KMS-11 (cell line): ENCODE measurements at regions not wholly inside any gene's neighbourhood (a gene's known extent, or its start where the extent isn't known, plus 50 kb on each side); places are given as distances from the start of the nearest gene placed in this dataset.

Experiments
- H2AFZ ChIP-seq: fragments of 200-600 bp; sonication (generic); 2 replicates; pipeline ENCODE4 v1.6.1; 2016; ENCODE audit warnings: antibody characterized with exemption, mixed run types, low read depth
- H3K27ac ChIP-seq: fragments of 200-600 bp; sonication (generic); 2 replicates; pipeline ENCODE4 v1.6.1; 2016; ENCODE audit warnings: mild to moderate bottlenecking, mixed run types
- H3K27me3 ChIP-seq: fragments of 200-600 bp; sonication (generic); 2 replicates; pipeline ENCODE4 v1.6.1; 2017; ENCODE audit warnings: mild to moderate bottlenecking, low read depth, mixed run types, moderate library complexity; ENCODE audit not compliant: insufficient read depth
- H3K36me3 ChIP-seq: fragments of 200-600 bp; sonication (generic); 2 replicates; pipeline ENCODE4 v1.6.1; 2017; ENCODE audit warnings: mild to moderate bottlenecking, mixed run types; ENCODE audit not compliant: insufficient read depth
- H3K4me1 ChIP-seq: fragments of 200-600 bp; sonication (generic); 2 replicates; pipeline ENCODE4 v1.6.1; 2016; ENCODE audit warnings: mild to moderate bottlenecking, low read depth, mixed run types; ENCODE audit not compliant: poor library complexity, severe bottlenecking
- H3K4me2 ChIP-seq: fragments of 200-600 bp; sonication (generic); 2 replicates; pipeline ENCODE4 v1.7.0; 2016; ENCODE audit warnings: mild to moderate bottlenecking, mixed run types
- H3K4me3 ChIP-seq: fragments of 200-600 bp; sonication (generic); IDR thresholded peaks from 2 replicates; pipeline ENCODE4 v1.6.1; 2017; ENCODE audit warnings: low read depth, low read length, mixed read lengths; ENCODE audit not compliant: insufficient read depth
- H3K79me2 ChIP-seq: fragments of 200-600 bp; sonication (generic); 2 replicates; pipeline ENCODE4 v1.6.1; 2016; ENCODE audit warnings: low read depth, mixed run types; ENCODE audit not compliant: insufficient read depth
- H3K9ac ChIP-seq: fragments of 200-600 bp; sonication (generic); 2 replicates; pipeline ENCODE4 v1.6.1; 2016; ENCODE audit warnings: mild to moderate bottlenecking, mixed run types
- H4K20me1 ChIP-seq: fragments of 200-600 bp; sonication (generic); 2 replicates; pipeline ENCODE4 v1.6.1; 2016; ENCODE audit warnings: mild to moderate bottlenecking, mixed run types; ENCODE audit not compliant: insufficient read depth
- CTCF ChIP-seq: fragments of 200-600 bp; sonication (generic); conservative IDR thresholded peaks from 2 replicates; pipeline ENCODE4 v1.6.1; 2017; ENCODE audit warnings: low read depth, mild to moderate bottlenecking, antibody characterized with exemption, low read length, moderate library complexity, mixed read lengths

- Histone ChIP-seq H4K20me1 (no peaks in the 10 kb centered on the region), H3K4me1 (no peaks in the 10 kb centered on the region), H3K4me2 (no peak overlapping the region), H3K27me3 (no peaks in the 10 kb centered on the region), H3K36me3 (no peaks in the 10 kb centered on the region), H2AFZ (no peak overlapping the region), H3K9ac (no peak overlapping the region), H3K4me3 (no peak overlapping the region), H3K79me2 (no peaks in the 10 kb centered on the region), H3K27ac (no peak overlapping the region)
- TF ChIP-seq CTCF, result no peak
These were observed 1014.2 kb upstream of the CDH8 start for GRCh38 chr16:63050391-63050790.

DNA sequence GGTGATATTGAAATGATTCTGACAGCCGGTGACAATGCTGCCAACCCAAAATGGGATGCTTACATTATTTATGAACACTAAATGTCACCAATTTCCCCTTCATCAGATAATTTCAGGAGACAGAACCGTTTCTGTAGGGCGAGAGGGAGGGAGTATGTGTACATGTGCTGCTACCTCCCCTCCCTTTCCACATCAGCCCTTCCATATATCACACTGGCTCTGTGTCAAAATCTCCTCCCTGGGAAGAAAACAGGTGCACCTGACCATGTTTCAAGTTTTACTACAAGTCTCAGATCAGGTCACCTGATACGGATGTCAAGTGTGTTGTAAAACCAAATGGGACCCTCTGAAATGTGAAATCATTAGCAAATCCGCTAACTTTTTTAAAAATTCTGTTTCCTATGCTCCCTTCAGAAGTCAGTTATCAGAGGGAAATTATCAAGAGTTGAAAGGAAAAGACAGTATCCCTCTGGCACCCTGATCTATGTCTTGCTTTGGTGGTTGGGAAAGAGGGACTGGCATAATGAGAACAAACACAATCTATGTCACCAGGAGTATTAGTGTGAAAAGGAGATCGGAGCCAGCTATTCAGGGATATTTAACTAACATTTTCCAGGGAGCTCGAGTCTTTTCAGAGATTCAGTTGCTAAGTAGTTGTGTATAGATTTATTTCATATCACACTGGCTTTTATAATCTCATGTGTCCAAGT lies 1002.3 kb upstream of the CDH8 start:
- H3K4me3 ChIP-seq, result no peak overlapping the region

DNA sequence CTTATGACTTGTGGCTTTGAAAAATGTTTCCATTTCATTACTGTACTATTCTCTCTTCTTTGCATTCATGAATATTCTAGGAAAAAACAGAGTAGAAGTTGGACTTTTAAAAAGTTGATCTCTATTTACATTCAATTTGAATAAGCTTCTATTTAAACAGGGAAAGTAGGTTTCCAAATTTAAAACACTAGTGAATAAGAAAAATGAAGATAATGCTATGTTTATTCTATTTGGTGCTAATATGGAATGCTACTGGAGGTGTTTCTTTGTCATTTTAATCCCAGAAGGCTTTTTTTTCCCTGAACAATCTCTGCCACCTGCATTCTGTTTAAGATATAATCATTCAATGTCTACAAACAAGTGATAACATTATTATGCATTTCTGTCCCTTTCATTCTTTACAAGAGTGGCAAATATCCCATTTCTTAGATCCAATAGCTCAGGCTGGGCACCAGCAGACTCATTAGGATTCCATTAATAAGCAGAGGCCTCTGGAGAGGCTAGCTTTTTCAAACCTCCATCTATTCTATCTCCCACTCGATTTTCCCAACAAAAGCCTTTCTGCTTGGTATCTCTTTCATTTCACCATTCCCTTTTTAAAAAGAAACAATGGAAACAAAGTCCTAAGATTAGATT lies 1001.6 kb upstream of the CDH8 start:
- Histone ChIP-seq H3K4me1 (no peaks in the 10 kb centered on the region), H3K36me3 (no peaks in the 10 kb centered on the region), H3K27me3 (no peaks in the 10 kb centered on the region), H3K79me2 (no peaks in the 10 kb centered on the region), H3K27ac (no peak overlapping the region), H3K9ac (no peak overlapping the region), H3K4me3 (no peak overlapping the region), H2AFZ (no peak overlapping the region), H4K20me1 (no peaks in the 10 kb centered on the region), H3K4me2 (no peak overlapping the region)
- TF ChIP-seq CTCF, result no peak

More for the DNA sequence above, 1002.3 kb upstream of the CDH8 start:
- Histone ChIP-seq H3K27ac (no peak overlapping the region), H3K4me2 (no peak overlapping the region), H3K79me2 (no peaks in the 10 kb centered on the region), H2AFZ (no peak overlapping the region), H4K20me1 (no peaks in the 10 kb centered on the region), H3K9ac (no peak overlapping the region), H3K4me1 (no peaks in the 10 kb centered on the region), H3K27me3 (no peaks in the 10 kb centered on the region), H3K36me3 (no peaks in the 10 kb centered on the region)
- TF ChIP-seq CTCF, result no peak

- no peaks in the 10 kb centered on the region for H3K36me3 ChIP-seq
- no peak overlapping the region for H3K9ac ChIP-seq
- H3K79me2 ChIP-seq, result no peaks in the 10 kb centered on the region
- H3K27me3 ChIP-seq, result no peaks in the 10 kb centered on the region
- H3K4me1 ChIP-seq, result no peaks in the 10 kb centered on the region
- no peaks in the 10 kb centered on the region for H4K20me1 ChIP-seq
- no peak overlapping the region for H2AFZ ChIP-seq
- no peak for TF ChIP-seq CTCF
- H3K4me2 ChIP-seq, result no peak overlapping the region
- H3K4me3 ChIP-seq, result no peak overlapping the region
- no peak overlapping the region for H3K27ac ChIP-seq
These were observed 982.5 kb upstream of the CDH8 start for GRCh38 chr16:63018581-63019223.
